Left ventricle myocardium inferior (tissue), 1 donor: ENCODE measurements at regions not wholly inside any gene's neighbourhood (a gene's known extent, or its start where the extent isn't known, plus 50 kb on each side); places are given as distances from the start of the nearest gene placed in this dataset.
A peak's percentile ranks its signal among the peaks of the same experiment; 100 is the strongest.

ENCODE experiments used
- DNase-seq: peaks from one replicate; pipeline ENCODE4 v3.0.0-alpha.2; 2020
- H3K27ac ChIP-seq: fragments of 200-600 bp; replicated peaks from 2 replicates; pipeline ENCODE4 v1.8.0; 2021
- H3K27me3 ChIP-seq: fragments of 200-600 bp; 2 replicates; pipeline ENCODE4 v1.8.0; 2021; ENCODE audit warnings: low read depth
- H3K36me3 ChIP-seq: fragments of 200-600 bp; 2 replicates; pipeline ENCODE4 v1.8.0; 2021
- H3K4me1 ChIP-seq: fragments of 200-600 bp; 2 replicates; pipeline ENCODE4 v1.8.0; 2021
- H3K4me3 ChIP-seq: fragments of 200-600 bp; 2 replicates; pipeline ENCODE4 v1.8.0; 2021; ENCODE audit warnings: mild to moderate bottlenecking, moderate library complexity
- H3K9me3 ChIP-seq: fragments of 200-600 bp; replicated peaks from 2 replicates; pipeline ENCODE4 v1.8.0; 2021
- intact Hi-C: fragments of 100-400 bp; cut with micrococcal nuclease; formaldehyde crosslinking; loops from one replicate; pipeline ENCODE4 v1.11.0; 2022
- TF ChIP-seq, protein P1 (sequence below): fragments of 200-600 bp; IDR thresholded peaks from 2 replicates; pipeline ENCODE4 v1.8.0; 2021; ENCODE audit warnings: antibody characterized with exemption, mild to moderate bottlenecking, borderline replicate concordance
- donor health status: DM: no; HTN: yes; CAD: no; lungs with severe emphysema.

DNA sequence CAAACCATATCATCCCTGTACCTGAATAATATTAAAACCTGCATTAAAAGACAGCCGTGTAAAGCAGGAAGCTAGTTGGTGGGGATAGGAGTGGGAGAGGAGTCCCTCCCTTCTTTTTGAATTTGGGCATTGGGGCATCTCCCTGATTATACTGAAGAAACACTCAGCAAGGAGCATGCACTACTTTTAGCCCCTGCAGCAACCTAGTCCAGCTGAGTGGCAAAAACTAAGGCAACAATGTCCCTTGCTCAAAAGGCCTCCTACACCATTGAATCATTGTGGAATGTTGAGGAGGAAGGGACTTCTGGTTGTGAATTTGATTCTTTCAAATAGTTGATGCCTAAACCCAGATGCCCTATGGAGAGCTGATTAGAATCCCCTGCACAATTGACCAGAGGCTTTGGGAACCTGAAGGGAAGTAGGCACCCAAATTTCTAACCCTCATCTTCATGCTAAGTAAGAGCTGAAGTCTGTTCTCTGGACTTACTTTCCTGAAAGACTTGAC, 111.7 kb downstream of the DDX1 start:
- Histone ChIP-seq H3K27ac (peak overlapping the region; percentile 73), H3K4me1 (peaks cover 39% of the 10 kb centered on the region), H3K4me3 (no peak overlapping the region), H3K27me3 (no peaks in the 10 kb centered on the region), H3K9me3 (no peaks in the 10 kb centered on the region), H3K36me3 (no peaks in the 10 kb centered on the region)
- no peak for DNase-seq
- intact Hi-C loops, result no loop called here
- TF ChIP-seq, protein P1, sequence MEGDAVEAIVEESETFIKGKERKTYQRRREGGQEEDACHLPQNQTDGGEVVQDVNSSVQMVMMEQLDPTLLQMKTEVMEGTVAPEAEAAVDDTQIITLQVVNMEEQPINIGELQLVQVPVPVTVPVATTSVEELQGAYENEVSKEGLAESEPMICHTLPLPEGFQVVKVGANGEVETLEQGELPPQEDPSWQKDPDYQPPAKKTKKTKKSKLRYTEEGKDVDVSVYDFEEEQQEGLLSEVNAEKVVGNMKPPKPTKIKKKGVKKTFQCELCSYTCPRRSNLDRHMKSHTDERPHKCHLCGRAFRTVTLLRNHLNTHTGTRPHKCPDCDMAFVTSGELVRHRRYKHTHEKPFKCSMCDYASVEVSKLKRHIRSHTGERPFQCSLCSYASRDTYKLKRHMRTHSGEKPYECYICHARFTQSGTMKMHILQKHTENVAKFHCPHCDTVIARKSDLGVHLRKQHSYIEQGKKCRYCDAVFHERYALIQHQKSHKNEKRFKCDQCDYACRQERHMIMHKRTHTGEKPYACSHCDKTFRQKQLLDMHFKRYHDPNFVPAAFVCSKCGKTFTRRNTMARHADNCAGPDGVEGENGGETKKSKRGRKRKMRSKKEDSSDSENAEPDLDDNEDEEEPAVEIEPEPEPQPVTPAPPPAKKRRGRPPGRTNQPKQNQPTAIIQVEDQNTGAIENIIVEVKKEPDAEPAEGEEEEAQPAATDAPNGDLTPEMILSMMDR, result no peak

DNA sequence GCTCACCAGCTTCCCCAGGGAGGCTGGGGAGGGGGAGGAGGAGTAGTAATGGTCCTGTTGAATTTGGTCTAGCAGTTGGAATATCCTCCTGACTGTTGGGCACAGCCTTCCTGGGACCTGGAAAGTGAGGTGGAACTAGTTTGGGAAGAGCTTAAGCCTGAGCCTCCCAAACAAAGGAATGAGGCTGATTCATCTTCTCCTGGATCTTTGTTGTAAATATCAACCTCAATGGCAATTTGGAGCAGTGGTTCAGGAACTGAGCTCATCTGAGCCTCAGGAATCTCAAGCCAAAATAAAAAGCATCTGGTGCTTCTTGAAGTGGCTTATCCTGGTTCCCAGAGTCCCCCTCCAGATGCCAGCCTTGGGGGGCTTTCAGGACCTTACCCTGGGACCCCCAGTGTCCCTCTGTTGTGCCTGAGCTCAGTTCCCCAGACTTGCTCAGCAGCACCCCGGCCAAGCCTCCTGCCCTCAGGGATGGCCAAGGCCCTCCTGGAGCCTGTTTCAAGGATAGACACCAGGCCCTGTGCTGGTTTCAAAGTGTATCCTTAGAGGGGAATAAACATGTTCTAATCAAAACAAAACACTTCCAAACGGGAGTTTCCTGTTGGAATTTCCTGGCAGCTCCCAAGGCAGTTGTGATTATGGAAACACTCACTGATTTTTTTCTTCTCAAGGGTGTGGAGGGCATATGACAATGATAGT, 112.6 kb downstream of the DDX1 start:
- Histone ChIP-seq H3K27ac (peak overlapping the region; percentile 73), H3K36me3 (no peaks in the 10 kb centered on the region), H3K9me3 (no peaks in the 10 kb centered on the region), H3K4me3 (no peak overlapping the region), H3K4me1 (peaks cover 46% of the 10 kb centered on the region), H3K27me3 (no peaks in the 10 kb centered on the region)
- intact Hi-C loops, result no loop called here
- TF ChIP-seq, protein P1, result no peak
- DNase-seq, result no peak

DNA sequence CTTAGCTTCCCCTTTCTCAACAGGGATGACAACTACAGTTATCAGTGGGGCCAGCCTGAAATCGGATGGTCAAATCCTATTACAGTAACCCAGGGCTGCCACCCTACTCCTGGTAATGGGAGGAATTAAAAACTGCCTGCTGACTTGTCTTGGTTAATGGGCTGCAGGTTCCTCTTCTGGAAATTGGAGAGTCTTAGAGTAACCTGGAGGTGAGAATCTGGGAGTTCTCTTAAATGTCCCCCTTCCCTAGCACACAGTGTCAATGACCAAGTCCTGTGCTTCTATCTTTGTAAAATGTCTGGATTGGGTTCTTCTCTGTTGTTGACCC, 113.1 kb downstream of the DDX1 start:
- intact Hi-C loops, result no loop called here
- H3K27me3 ChIP-seq, result no peaks in the 10 kb centered on the region
- H3K27ac ChIP-seq, result peak overlapping the region; percentile 73
- H3K36me3 ChIP-seq, result no peaks in the 10 kb centered on the region
- H3K4me1 ChIP-seq, result peaks cover 51% of the 10 kb centered on the region
- no peak for DNase-seq
- TF ChIP-seq, protein P1, result no peak
- no peak overlapping the region for H3K4me3 ChIP-seq
- H3K9me3 ChIP-seq, result no peaks in the 10 kb centered on the region

DNA sequence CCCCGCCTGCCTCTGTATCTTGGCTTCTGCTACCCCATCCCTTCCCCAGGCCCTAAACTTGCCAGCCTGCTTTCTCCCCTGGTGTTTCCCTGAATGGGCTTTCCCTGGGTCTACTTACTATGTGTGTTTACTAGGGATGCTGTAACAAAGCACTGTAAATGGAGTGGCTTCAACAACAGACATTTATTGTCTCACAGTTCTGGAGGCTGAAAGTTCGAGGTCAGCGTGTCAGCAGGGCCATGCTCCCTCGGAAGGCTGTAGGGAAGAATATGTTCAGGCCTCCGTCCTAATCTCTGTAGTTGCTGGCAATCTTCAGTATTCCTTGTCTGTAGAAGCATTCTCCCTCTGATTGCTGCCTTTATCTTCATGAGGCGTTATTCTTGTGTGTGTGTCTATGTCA, 113.6 kb downstream of the DDX1 start:
- H3K9me3 ChIP-seq, result no peaks in the 10 kb centered on the region
- no peaks in the 10 kb centered on the region for H3K36me3 ChIP-seq
- no peak overlapping the region for H3K4me3 ChIP-seq
- intact Hi-C loops, result no loop called here
- TF ChIP-seq, protein P1, result no peak
- H3K4me1 ChIP-seq, result peaks cover 51% of the 10 kb centered on the region
- H3K27ac ChIP-seq, result peak overlapping the region; percentile 73
- no peaks in the 10 kb centered on the region for H3K27me3 ChIP-seq
- DNase-seq, result no peak

DNA sequence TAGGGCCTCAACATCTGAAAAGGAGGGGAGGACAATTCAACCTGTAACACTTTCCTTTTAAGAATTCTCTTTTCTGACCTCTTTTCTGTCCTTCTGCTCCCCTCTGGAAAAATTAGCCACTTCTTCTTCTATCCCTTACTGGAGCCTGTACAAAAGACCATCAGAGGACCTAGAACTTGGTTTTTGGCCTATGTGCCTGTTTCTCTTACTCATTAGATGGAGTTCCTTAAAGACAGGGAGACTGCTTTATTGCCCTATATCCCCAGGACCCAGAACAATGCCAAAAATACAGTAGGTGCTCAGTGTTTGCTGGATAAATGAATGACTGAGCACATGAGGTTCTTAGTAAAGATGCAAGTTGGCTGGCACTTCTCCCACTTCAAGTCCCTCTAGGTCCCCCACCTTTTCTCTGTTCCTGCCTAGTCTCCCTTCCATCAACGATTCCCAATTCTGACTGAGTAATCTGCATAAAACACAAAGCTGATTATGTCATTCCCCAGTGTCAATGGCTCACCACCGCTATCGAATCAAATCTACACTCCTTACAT, 114.2 kb downstream of the DDX1 start:
- H3K27ac ChIP-seq, result no peak overlapping the region
- intact Hi-C loops, result no loop called here
- TF ChIP-seq, protein P1, result no peak

More for the DNA sequence above, 114.2 kb downstream of the DDX1 start:
- Histone ChIP-seq H3K4me1 (peaks cover 47% of the 10 kb centered on the region), H3K9me3 (no peaks in the 10 kb centered on the region), H3K36me3 (no peaks in the 10 kb centered on the region), H3K4me3 (no peak overlapping the region), H3K27me3 (no peaks in the 10 kb centered on the region)
- no peak for DNase-seq
